GM12873 (cell line): ENCODE measurements at regions not wholly inside any gene's neighbourhood (a gene's known extent, or its start where the extent isn't known, plus 50 kb on each side); places are given as distances from the start of the nearest gene placed in this dataset.

Experiments
- TF ChIP-seq, protein P1 (sequence below): IDR thresholded peaks from 2 replicates; pipeline ENCODE4 v1.5.1; 2012; ENCODE audit warnings: low read depth, mild to moderate bottlenecking, moderate library complexity, low read length, control low read depth; ENCODE audit not compliant: insufficient read depth; ENCODE audit errors: missing control alignments

DNA sequence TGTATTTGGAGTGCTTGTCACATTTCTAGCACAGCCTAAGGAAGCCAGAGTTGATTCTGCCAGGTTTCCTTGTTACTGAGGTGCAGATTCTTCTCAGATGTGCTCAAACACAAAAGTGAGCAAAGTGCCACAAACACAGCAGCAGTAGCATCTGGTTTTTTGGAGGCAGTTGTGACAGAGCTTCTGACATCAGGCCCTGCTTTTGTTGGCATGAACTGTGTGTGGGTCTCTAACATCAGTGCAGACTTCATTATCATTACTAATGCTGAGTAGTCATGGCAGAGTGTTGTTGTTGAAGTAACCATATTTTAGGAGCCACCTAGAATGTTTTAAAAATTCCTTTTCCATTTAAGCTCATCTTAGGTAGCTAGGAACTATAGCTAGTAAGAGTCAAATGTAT lies 656.6 kb downstream of the ANKRD50 start:
- TF ChIP-seq, protein P1, sequence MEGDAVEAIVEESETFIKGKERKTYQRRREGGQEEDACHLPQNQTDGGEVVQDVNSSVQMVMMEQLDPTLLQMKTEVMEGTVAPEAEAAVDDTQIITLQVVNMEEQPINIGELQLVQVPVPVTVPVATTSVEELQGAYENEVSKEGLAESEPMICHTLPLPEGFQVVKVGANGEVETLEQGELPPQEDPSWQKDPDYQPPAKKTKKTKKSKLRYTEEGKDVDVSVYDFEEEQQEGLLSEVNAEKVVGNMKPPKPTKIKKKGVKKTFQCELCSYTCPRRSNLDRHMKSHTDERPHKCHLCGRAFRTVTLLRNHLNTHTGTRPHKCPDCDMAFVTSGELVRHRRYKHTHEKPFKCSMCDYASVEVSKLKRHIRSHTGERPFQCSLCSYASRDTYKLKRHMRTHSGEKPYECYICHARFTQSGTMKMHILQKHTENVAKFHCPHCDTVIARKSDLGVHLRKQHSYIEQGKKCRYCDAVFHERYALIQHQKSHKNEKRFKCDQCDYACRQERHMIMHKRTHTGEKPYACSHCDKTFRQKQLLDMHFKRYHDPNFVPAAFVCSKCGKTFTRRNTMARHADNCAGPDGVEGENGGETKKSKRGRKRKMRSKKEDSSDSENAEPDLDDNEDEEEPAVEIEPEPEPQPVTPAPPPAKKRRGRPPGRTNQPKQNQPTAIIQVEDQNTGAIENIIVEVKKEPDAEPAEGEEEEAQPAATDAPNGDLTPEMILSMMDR, result no peak

- TF ChIP-seq, protein P1, result no peak
These were observed 652.1 kb downstream of the ANKRD50 start for GRCh38 chr4:124060261-124060918.

- TF ChIP-seq, protein P1, result no peak
These were observed 651.1 kb downstream of the ANKRD50 start for GRCh38 chr4:124061413-124061812.

DNA sequence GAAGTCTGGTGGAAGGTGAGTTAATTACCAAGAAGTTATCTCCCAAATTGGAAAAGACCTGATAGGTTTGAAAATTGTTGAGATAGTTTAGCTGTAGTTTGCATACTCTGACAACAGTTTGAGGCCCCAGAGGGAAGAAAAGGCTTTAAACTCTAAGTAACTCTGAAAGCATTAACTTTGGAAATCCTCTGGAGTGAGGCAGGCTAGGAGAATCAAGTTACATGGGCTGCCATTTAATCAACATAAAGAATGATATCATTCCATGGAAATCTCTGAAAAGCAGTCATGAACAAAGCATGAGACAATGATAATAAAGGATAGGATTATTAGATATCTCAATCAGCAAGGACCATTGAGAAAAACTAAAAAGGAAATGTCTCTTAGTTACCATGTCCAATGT lies 647.1 kb downstream of the ANKRD50 start:
- TF ChIP-seq, protein P1, result no peak

- TF ChIP-seq, protein P1, result no peak
These were observed 646.6 kb downstream of the ANKRD50 start for GRCh38 chr4:124065936-124066335.

DNA sequence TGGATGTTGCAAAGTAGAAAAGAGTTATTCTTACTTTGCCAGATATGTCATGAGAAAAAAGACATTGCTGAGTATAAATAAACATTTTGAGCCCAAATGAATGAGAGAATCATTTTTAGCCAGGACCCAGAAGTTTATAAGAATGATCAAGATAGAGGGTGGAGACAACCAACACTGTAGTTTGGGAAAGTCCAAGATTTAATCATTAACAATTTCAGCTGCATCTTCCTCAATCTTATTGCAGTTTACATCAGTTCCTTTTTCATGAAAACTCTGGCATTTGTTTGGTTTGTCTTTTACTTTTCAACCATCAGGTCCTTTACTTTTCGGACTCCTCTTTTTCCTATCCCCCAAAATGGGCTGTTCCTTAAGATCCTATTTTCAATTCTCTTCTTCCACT lies 645.9 kb downstream of the ANKRD50 start:
- TF ChIP-seq, protein P1, result no peak

DNA sequence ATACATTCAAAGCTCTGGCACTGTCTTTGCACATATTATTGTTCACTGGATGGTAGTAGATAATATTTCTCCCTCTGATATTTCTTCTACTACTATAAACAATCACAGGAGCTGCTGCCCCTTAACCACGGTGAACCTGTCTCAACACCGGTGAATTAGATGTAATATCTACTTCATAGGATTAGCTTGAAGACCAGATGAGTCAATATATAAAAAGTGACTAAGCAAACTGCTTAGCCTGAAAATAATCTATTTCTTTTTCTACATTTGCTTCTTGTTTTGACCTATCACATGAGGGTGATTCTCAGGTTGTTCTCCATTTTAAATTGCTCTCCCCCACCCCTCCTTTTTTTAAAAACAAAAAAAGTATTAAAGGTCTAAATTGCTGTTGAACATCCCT lies 645.5 kb downstream of the ANKRD50 start:
- TF ChIP-seq, protein P1, result no peak
